Epithelial cell of esophagus (primary cell): ENCODE measurements at regions not wholly inside any gene's neighbourhood (a gene's known extent, or its start where the extent isn't known, plus 50 kb on each side); places are given as distances from the start of the nearest gene placed in this dataset.
A peak's percentile ranks its signal among the peaks of the same experiment; 100 is the strongest.

ENCODE experiments used
- DNase-seq: peaks from one replicate; pipeline ENCODE4 v3.0.0; 2010; ENCODE audit warnings: low read depth
- H3K4me3 ChIP-seq: 2 replicates; pipeline ENCODE4 v1.5.1; 2011; ENCODE audit warnings: mild to moderate bottlenecking, low read length, control low read depth
- TF ChIP-seq, protein P1 (sequence below): IDR thresholded peaks from 2 replicates; pipeline ENCODE4 v1.5.1; 2011; ENCODE audit warnings: low read depth, mild to moderate bottlenecking, low read length, control low read depth, inconsistent platforms; ENCODE audit not compliant: insufficient read depth; ENCODE audit errors: missing control alignments

DNA sequence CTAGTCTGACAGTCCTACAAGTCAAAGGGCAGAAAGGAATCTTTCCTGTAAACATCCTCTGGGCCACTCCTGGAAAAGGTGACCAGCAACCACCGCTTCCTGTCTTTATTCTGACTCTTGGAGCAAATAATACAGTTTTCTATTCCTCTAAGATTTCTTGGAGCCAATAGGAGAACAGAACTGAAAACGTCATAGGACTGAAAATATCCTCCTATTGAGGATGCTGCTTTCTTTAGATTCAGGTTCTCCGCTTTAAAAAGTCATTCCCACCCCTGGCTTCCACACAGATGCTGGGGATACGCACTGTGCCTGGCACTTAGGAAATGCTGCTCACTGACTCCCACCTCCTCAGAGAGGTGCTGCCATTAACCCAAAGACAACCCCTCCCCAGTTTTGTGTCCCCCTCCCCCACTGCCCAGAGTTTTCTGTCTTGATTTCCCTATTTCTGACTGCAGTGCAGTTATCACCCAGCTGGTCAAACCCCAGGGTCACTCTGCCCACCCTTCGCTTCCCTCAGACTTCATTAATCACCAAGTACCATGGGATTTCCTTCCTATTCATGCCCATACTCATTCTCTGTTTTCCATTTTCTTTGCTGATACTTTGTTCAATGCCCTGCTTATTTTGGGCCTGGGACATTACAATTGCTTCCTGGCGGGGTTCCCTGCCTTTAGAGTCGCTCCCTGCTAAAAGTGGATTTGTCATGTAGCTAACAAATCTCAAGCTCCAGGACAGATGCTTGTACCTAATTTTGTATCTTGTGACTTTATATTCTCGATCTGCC lies 82.1 kb upstream of the ARHGAP29 start:
- no peak overlapping the region for H3K4me3 ChIP-seq
- no peak for DNase-seq
- TF ChIP-seq, protein P1, sequence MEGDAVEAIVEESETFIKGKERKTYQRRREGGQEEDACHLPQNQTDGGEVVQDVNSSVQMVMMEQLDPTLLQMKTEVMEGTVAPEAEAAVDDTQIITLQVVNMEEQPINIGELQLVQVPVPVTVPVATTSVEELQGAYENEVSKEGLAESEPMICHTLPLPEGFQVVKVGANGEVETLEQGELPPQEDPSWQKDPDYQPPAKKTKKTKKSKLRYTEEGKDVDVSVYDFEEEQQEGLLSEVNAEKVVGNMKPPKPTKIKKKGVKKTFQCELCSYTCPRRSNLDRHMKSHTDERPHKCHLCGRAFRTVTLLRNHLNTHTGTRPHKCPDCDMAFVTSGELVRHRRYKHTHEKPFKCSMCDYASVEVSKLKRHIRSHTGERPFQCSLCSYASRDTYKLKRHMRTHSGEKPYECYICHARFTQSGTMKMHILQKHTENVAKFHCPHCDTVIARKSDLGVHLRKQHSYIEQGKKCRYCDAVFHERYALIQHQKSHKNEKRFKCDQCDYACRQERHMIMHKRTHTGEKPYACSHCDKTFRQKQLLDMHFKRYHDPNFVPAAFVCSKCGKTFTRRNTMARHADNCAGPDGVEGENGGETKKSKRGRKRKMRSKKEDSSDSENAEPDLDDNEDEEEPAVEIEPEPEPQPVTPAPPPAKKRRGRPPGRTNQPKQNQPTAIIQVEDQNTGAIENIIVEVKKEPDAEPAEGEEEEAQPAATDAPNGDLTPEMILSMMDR: no peak

DNA sequence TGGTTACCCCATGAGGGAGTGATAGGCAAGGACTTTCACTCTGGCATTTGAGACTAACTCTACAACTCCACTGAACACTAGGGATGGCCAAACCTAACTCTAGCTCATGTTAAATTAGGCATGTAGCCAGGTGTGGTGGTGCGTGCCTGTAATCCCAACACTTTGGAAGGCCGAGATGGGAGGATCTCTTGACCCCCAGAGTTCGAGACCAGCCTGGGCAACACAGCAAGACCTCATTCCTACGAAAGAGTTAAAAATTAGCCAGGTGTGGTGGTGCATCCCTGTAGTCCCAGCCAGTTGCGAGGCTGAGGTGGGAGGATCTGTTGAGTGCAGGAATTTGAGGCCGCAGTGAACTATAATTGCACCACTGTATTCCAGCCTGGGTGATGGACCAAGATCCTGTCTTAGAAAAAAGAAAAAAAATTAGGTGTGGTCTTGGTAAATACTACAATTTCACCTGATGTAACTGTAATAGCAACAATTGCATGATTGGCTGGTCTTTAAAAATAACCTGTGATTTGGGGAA lies 81.2 kb upstream of the ARHGAP29 start:
- TF ChIP-seq, protein P1: no peak
- no peak overlapping the region for H3K4me3 ChIP-seq
- no peak for DNase-seq

DNA sequence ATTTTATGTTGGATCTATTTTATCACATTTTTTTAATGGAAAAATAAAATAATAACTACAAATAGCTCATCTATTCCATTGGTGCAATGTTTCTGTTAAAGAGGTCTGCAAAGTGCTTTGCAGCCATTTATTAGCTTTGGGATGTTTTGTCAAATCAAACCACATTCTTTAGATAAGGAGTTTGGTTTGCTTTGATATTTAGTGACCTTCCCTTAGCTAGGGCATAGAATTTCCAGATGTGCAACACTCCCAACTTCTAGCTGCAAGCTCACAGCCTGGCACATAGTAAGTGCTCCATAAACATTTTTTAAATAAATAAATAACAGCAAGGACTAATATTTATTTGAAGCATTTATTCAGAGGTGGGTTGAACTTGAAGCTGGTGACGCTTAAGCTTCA lies 80.4 kb upstream of the ARHGAP29 start:
- no peak for DNase-seq
- TF ChIP-seq, protein P1: no peak
- H3K4me3 ChIP-seq: no peak overlapping the region

DNA sequence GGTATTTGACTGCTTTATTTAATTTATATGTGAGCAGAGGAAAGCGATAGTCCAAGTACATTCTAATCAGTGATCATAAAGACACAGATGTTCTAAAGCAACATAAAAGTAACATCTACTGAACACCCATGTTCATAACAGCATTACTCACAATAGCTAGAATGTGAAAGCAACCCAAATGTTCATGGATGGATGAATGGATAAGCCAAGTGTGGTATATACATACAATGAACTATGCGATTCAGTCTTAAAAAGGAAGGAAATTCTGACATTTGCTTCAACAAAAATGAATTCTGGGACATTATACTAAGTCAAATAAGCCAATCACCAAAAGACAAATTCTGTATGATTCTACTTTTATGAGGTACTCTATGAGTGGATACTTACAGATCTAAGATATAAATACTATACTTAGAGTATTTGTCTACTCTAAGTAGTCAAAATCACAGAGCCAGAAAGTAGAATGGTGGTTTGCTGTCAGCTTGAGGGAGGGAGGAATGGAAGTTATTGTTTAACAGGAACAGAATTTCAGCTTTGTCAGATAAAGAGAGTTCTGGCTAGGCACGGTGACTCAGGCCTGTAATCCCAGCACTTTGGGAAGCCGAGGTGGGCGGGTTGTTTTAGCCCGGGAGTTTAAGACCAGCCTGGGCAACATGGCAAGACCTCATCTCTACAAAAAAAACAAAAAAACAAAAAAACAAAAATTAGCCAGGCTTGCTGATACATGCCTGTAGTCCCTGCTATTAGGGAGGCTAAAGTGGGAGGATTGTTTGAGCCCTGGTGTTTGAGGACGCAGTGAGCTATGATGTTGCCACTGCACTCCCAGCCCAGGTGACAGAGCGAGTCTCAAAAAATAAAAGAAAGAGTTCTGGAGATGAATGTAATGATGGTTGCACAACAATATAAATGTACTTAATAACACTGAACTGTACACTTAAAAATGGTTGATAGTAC lies 79.7 kb upstream of the ARHGAP29 start:
- DNase-seq: peak; percentile 54
- TF ChIP-seq, protein P1: no peak
- H3K4me3 ChIP-seq: no peak overlapping the region

DNA sequence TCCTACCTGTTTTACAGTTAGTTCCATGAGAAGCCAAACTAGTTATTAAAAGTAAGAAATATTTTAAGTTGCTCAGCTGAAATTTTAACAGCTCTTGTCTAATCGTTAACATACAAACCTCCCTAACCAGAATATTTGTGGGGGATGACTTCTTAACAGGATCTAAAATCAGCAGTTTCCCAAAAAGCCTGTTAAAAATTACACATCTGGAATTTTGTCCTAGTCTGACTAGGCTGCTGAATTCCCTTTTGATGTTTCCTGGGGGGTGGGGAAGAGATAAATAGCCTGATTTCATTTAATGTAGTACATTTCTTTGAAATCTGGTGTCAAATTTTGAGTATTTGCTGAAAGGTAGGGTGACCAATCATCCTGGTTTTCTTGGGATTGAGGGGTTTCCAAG lies 78.8 kb upstream of the ARHGAP29 start:
- DNase-seq: no peak
- TF ChIP-seq, protein P1: no peak
- no peak overlapping the region for H3K4me3 ChIP-seq

DNA sequence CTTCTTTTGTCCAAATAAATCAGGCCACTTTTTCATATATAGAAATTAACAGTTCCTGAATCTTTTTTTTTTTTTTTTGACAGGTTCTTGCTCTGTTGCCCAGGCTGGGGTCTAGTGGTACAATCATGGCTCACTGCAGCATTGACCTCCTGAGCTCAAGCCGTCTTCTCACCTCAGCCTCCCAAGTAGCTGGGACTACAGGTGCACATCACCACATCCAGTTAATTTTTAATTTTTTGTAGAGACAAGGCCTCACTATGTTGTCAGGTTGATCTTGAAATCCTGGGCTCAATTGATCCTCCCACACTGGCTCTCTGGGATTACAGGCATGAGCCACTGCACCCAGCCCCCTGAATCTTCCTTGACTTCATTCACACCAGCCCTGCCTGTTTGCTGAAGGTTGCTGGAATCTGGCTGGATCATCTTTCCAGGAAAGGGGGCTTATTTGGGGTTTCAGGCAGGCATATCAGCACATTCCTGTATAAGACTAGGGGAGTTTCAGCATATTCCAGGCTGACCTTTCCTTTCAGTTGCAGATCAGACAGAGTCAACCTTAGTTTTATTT lies 78.2 kb upstream of the ARHGAP29 start:
- DNase-seq: no peak
- TF ChIP-seq, protein P1: no peak
- H3K4me3 ChIP-seq: no peak overlapping the region
